HUDEP-2 (cell line): ENCODE measurements at regions not wholly inside any gene's neighbourhood (a gene's known extent, or its start where the extent isn't known, plus 50 kb on each side); places are given as distances from the start of the nearest gene placed in this dataset.

Source experiments
- DNase-seq, 76 experiments: peaks; one replicate each; lab custom pipeline; 2025; ENCODE audit not compliant: unreplicated experiment in 76 of 76; lab: John Stamatoyannopoulos, UW

- DNase-seq = no peak
Observed at GRCh38 chr10:63735305-63735704, 214.1 kb downstream of the REEP3 start.

- no peak for DNase-seq
Observed at GRCh38 chr10:63738410-63738809, 217.2 kb downstream of the REEP3 start.

GRCh38 chr10:63744060-63744941 is 223.1 kb downstream of the REEP3 start:
- DNase-seq = no peak

- no peak for DNase-seq
Observed at GRCh38 chr10:63749915-63750314, 228.7 kb downstream of the REEP3 start.

GRCh38 chr10:63751836-63752235 is 230.6 kb downstream of the REEP3 start:
- no peak for DNase-seq

DNA sequence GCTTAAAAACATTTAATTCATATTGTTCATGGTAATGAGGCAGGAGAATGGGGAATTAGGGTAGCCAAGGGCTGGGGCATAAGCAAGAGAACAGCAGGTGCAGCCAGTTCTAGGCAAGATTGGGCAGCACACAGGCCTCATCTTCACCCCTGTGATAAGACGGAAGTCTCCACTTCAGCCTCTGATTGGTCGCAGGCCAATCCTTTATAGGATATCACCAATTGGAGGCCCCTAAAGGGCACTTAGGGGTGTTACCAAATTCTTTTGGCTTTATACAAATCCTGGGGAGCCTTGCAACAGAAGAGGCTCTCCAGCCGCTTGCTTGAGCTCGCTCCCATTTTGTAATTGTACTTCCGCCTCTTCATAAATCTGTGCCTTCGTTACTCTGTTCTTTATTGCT is 231.1 kb downstream of the REEP3 start:
- DNase-seq = no peak

DNA sequence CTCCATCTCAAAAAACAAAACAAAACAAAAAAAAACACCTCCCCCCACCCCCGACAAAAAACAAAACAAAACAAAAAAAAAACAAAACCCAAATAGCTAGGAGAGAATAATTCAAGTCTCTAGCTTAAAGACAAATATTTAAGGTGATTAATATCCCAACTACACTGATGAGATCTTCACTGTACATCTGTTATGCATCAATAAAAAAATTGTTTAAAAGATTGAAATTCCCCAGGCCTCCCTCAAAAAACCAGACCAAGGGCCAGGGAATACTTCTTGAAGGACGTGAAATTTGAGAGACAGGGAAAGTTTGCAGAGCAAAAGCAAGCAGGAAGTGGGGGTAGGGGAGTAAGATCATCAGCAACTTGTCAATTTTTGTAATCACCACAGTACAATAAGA is 232.6 kb downstream of the REEP3 start:
- DNase-seq = no peak

DNA sequence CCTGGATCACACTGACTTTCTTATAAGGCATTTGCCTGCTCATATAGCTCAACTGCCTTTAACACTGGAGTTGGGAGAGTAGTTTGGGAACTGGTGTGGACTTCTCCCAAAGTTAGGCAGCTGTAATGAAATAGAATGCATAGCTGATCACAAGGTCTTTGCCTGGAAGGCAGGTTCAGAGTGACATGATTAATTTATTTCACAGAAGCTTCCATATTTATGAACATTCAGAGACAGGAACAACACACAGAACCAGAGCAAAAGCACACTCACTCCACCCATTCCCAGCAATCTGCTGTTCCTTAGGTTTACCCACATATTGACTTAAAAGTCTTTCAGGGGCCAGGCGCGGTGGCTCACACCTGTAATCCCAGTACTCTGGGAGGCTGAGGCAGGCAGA is 234.2 kb downstream of the REEP3 start:
- DNase-seq = no peak

- DNase-seq = no peak
Observed at GRCh38 chr10:63757067-63757466, 235.9 kb downstream of the REEP3 start.

GRCh38 chr10:63758080-63758479 is 236.9 kb downstream of the REEP3 start:
- DNase-seq = no peak

GRCh38 chr10:63759335-63759734 is 238.1 kb downstream of the REEP3 start:
- no peak for DNase-seq

DNA sequence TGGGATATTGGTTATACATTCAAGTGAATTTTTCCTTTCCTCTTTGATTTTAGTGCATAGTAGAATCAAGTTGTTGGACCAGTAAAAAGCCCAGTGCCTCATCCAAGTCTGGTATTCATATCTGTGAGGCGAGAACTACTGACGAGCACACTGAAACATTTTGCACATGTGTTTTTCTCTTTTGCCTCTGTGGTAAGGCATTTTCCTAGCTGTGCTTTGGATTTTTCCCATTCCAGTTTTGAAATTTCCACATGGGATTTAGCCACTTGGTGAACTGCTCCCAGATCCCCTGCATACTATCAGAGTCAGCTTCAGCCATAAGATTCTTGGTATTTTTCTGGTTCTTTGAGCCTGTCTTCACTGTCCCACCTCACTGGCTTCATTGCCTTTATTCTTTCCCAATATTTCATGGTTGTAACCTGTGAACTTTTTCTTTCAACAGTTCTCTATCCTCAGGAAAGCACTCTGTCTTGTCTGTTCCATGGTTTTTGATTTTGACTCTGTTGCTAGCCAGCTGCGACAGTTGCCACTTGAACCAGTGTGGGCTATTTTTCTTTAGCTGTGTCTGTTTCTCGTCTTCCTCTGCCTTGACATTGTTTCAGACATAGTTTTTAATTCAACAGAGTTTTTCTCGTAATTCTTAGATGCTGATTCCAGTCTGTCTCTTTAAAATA is 239.0 kb downstream of the REEP3 start:
- DNase-seq = no peak

DNA sequence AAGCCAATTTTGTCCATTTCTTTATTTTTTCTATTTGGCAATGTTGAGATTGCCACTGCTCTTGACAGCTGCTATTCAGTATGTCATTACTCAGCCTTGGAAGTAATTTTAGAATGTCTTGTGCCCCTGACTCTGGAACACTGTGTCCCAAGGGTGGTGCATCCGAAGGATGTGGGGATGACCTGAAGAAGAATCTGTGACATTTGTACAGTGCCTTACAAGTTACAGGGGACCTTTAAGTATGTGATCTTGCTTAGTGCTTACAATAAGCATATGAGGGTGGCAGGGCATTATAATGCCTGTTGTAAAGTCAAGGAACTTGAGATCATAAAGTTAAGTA is 239.5 kb downstream of the REEP3 start:
- DNase-seq = no peak

DNA sequence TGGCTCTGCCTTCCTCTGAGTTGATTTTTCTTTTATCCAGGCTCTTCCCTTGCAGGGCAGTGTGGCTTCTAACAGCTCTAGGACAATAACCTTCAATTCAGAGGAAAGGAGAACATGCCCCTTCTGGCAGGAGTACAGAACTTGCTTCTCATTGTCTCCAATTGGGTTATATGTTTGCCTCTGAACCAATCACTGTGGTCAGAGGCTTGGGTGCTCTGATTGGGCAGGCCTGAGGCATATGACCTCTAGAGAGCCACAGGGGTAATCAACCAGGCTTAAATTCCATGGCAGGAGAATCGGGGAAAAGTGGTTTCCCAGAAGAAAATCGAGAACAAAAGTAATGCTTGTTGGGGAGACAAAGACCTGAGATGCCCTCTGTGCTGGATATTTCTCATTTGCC is 240.0 kb downstream of the REEP3 start:
- DNase-seq = peak in 1 of 76 experiments; percentile 9

DNA sequence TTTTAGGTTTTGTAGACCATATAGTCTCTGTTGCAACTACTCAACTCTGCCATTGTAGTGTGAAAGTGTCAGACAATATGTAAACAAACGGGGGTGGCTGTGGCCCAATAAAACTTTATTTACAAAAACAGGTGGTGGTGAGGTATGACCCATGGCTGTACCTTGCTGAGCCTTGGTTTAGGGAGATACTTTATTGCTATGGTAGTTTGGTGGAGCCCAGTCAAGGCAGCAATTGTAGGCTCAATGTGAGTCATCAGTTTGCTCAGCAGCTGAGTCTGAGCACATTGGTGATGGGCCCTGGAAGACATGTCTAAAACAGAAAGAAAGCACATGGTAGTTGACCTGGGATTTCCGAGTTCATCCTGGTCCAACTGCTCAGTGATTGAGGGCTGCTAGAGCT is 242.5 kb downstream of the REEP3 start:
- no peak for DNase-seq

DNA sequence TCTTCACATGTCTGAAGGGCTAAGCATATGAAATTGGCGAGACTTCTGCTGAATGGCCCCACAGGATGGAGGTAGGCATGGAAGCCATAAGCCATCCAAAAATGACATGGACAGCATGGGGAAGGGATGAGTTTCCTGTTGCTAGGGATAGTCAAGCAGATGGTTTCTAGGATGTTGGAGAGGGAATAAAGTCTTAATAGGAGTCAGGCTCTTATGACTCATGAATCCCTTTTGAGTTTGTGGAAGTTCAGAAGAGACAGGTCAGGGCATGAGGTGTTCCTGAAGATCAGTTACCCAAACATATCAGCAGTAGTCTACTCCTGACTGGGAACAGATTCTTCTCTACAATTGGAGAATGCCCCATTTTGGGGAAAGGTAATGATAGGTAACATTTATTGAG is 243.9 kb downstream of the REEP3 start:
- DNase-seq = no peak

DNA sequence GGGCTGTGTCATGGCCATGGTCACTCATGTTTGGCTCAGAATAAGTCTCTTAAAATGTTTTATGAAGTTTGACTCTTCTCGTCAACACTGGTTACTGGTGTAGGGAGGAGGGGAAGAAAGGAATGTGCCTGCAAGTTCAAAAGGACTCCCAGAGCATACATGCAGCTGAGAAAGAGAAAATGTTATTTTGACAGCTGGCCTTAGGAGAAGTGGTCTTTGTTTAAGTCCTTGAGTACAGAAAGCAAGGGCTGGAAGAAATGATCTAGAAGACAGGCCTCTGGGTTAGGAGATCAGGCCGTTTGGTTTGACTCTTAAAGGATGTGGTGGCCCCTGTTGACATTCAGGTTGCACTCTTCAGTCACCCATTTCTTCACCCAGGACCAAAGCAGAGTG is 245.5 kb downstream of the REEP3 start:
- DNase-seq = no peak

DNA sequence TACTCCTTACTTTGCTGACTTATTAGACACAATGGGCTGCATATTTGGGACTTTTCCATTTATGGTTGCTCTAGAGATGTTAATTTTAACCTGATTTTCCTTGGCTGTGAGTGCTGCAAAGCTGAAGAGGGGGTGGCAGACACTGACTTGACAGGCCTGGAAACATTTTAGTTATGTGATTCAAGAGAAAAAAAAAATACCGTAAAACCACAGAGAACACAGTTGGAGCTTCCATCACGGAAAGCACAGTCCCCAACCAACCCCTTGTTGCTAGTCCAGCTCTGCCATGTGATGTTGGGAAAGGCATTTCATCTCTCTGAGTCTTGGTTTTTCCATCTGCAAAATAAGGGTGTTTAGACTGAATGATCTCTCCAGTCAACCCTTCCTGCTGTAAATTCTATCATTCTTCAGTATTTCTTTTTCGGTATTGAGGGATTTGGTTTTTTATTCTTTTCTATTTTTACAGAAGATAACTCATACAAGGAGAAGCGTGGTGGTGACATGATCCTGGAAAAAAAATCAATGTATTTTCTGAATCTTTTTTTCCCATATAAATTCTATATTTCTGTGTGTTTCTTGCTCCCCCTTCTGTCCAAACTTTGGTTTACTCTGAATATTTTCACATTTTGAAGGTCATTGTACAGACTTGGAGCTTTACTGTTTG is 246.1 kb downstream of the REEP3 start:
- DNase-seq = peak in 1 of 76 experiments; percentile 2

DNA sequence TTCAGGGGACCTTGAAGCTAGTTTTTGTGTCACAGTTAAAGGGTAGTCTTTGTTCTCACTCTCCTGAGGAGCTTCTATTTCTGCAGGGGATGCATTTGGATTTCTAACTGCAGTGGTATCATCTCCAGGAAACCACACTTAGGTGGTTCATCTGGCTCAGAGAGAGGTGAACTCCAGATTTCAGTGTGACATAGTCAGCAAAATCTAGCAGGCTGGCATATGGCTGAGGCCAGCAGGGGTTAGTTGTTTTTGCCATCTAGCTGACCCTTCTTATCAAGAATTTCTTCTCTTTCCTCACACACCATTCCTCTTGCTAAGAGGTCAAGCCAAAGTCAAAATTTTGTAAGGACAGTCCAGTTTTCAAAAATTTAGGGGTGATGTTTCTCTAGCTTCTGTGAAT is 248.2 kb downstream of the REEP3 start:
- DNase-seq = no peak

GRCh38 chr10:63770523-63770922 is 249.3 kb downstream of the REEP3 start:
- DNase-seq = no peak

GRCh38 chr10:63772491-63772890 is 251.3 kb downstream of the REEP3 start:
- DNase-seq = no peak

DNA sequence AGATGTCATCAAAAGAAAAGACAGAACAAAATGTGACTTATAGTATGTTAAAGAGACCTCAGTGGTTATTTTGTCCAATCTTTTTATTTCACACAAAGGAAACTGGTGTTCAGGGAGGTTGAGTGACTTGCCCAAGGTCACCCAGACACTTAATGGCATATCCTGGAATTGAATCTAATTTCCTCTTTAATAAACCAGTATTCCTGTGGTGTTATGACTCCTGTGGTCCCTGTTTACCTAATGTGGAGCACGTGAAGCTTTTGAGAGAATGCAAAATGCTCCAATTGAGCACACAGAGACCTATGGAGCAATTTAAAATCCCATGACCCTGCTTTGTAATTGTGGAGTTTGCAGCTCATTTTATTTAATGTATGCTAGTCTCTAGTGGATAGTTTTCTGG is 251.9 kb downstream of the REEP3 start:
- DNase-seq = no peak
